ENCODE measurements at regions not wholly inside any gene's neighbourhood (a gene's known extent, or its start where the extent isn't known, plus 50 kb on each side); places are given as distances from the start of the nearest gene placed in this dataset.

- no peak for TF ChIP-seq CTCF (IDR thresholded peaks at IDR 0.05)
- no peak for TF ChIP-seq SIN3A (IDR thresholded peaks at IDR 0.05; ENCODE audit: borderline replicate concordance, insufficient read depth, low read depth, low read length)
- no peak for TF ChIP-seq POLR2AphosphoS5 (IDR thresholded peaks at IDR 0.05; ENCODE audit: low read depth, low read length)
- no peak for TF ChIP-seq REST (IDR thresholded peaks at IDR 0.05; ENCODE audit: insufficient read depth in 1 of 2, low read depth in 2 of 2, low read length in 1 of 2)
Measured at GRCh38 chr1:34306568-34306967, 129.9 kb downstream of the C1orf94 start.

All from Panc1 (cell line).